ENCODE measurements at regions not wholly inside any gene's neighbourhood (a gene's known extent, or its start where the extent isn't known, plus 50 kb on each side); places are given as distances from the start of the nearest gene placed in this dataset.

- ATAC-seq (no peak), DNase-seq (ENCODE audit: low spot score) (no peak)
- peaks cover 5% of the 10 kb centered on the region for H3K9me3 Mint-ChIP-seq
- no peaks in the 10 kb centered on the region for H3K27me3 ChIP-seq (ENCODE audit: insufficient read depth)
- no peaks in the 10 kb centered on the region for H3F3A ChIP-seq (replicated peaks; ENCODE audit: low read depth)
- H3K4me3 Mint-ChIP-seq, result no peak overlapping the region
- no peaks in the 10 kb centered on the region for H4K20me1 ChIP-seq (replicated peaks; ENCODE audit: insufficient read depth)
- TF ChIP-seq EZH2phosphoT487 (IDR thresholded peaks at IDR 0.05; ENCODE audit: unreplicated experiment) (no peak), JUNB (IDR thresholded peaks at IDR 0.05; ENCODE audit: unreplicated experiment) (no peak), ETS1 (IDR thresholded peaks at IDR 0.05) (no peak)
- H3K36me3 Mint-ChIP-seq (ENCODE audit: low read depth), result peaks cover 3% of the 10 kb centered on the region; the same call in 1 of the 3 replicates
- H3K79me2 ChIP-seq (replicated peaks; ENCODE audit: insufficient read depth), result no peaks in the 10 kb centered on the region
- H3K36me3 ChIP-seq (ENCODE audit: insufficient read depth), result no peaks in the 10 kb centered on the region
- H3K4me1 Mint-ChIP-seq, result peaks cover 28% of the 10 kb centered on the region
- H3K4me2 ChIP-seq, result no peak overlapping the region
- H3K27me3 Mint-ChIP-seq (ENCODE audit: insufficient read depth, low read depth, poor library complexity), result peaks cover 4% of the 10 kb centered on the region
- H3K9me2 ChIP-seq (ENCODE audit: insufficient read depth), result no peaks in the 10 kb centered on the region
- H3K27ac ChIP-seq (ENCODE audit: low read depth), result no peak overlapping the region
- peaks cover 17% of the 10 kb centered on the region for H3K4me1 ChIP-seq (ENCODE audit: insufficient read depth)
- H2AFZ ChIP-seq, result peak overlapping the region; percentile 18; the same call in 1 of the 2 replicates
- H3K27ac Mint-ChIP-seq, result no peak overlapping the region
- H3K4me3 ChIP-seq, result no peak overlapping the region
Observed at GRCh38 chr2:11073776-11074175, 81.5 kb upstream of the SLC66A3 start.

DNA sequence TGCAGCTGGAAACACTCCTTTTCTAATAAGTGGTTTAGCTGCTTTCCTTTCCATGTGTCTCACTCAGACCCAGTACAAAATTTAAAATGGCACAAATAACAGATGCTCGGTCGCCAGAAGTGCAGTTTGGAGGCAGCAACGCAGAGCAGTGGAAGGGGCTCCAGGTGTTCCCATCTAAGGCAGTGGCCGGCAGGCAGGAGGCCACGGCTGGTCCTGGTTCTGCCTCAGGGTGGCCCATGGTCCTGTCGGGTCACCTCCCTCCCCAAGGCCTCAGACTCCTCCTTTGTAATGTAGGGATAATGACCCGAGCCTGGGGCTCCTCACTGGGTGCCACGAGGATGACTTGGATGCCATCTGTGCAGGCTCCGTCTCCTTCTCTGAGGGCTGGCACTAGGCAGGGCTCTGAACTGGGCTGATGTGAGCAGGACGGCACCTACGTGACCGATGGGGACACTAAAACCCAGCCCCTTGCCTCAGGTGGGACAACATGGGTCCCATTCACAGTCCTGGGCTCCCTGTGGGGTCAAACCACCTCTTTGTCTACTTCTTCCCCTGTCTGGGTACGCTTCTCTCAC is 80.9 kb upstream of the SLC66A3 start:
- Histone ChIP-seq H3F3A (replicated peaks; ENCODE audit: low read depth) (no peaks in the 10 kb centered on the region), H3K27ac (ENCODE audit: low read depth) (no peak overlapping the region), H2AFZ (peak overlapping the region; percentile 18; the same call in 1 of the 2 replicates), H3K27me3 (ENCODE audit: insufficient read depth) (no peaks in the 10 kb centered on the region), H3K4me1 (ENCODE audit: insufficient read depth) (peaks cover 17% of the 10 kb centered on the region), H3K4me2 (no peak overlapping the region), H4K20me1 (replicated peaks; ENCODE audit: insufficient read depth) (no peaks in the 10 kb centered on the region), H3K36me3 (ENCODE audit: insufficient read depth) (no peaks in the 10 kb centered on the region), H3K4me3 (no peak overlapping the region), H3K79me2 (replicated peaks; ENCODE audit: insufficient read depth) (no peaks in the 10 kb centered on the region), H3K9me2 (ENCODE audit: insufficient read depth) (no peaks in the 10 kb centered on the region)
- no peak for ATAC-seq
- no peak for DNase-seq (ENCODE audit: low spot score)
- Mint-ChIP-seq H3K4me1 (peaks cover 28% of the 10 kb centered on the region), H3K36me3 (ENCODE audit: low read depth) (peaks cover 3% of the 10 kb centered on the region; the same call in 1 of the 3 replicates), H3K27ac (no peak overlapping the region), H3K9me3 (peaks cover 5% of the 10 kb centered on the region), H3K27me3 (ENCODE audit: insufficient read depth, low read depth, poor library complexity) (peaks cover 5% of the 10 kb centered on the region), H3K4me3 (no peak overlapping the region)
- TF ChIP-seq JUNB (IDR thresholded peaks at IDR 0.05; ENCODE audit: unreplicated experiment), result no peak
- TF ChIP-seq EZH2 (IDR thresholded peaks at IDR 0.05; ENCODE audit: low read depth, unreplicated experiment), result no peak
- no peak for TF ChIP-seq POLR2AphosphoS5 (IDR thresholded peaks at IDR 0.05; ENCODE audit: low read depth)
- TF ChIP-seq ZNF331 (CRISPR knock-in tag; IDR thresholded peaks at IDR 0.05; ENCODE audit: low read depth), result no peak
- no peak for TF ChIP-seq EZH2phosphoT487 (IDR thresholded peaks at IDR 0.05; ENCODE audit: unreplicated experiment)
- no peak for TF ChIP-seq ZNF114 (CRISPR knock-in tag; IDR thresholded peaks at IDR 0.05)
- TF ChIP-seq, protein P1, sequence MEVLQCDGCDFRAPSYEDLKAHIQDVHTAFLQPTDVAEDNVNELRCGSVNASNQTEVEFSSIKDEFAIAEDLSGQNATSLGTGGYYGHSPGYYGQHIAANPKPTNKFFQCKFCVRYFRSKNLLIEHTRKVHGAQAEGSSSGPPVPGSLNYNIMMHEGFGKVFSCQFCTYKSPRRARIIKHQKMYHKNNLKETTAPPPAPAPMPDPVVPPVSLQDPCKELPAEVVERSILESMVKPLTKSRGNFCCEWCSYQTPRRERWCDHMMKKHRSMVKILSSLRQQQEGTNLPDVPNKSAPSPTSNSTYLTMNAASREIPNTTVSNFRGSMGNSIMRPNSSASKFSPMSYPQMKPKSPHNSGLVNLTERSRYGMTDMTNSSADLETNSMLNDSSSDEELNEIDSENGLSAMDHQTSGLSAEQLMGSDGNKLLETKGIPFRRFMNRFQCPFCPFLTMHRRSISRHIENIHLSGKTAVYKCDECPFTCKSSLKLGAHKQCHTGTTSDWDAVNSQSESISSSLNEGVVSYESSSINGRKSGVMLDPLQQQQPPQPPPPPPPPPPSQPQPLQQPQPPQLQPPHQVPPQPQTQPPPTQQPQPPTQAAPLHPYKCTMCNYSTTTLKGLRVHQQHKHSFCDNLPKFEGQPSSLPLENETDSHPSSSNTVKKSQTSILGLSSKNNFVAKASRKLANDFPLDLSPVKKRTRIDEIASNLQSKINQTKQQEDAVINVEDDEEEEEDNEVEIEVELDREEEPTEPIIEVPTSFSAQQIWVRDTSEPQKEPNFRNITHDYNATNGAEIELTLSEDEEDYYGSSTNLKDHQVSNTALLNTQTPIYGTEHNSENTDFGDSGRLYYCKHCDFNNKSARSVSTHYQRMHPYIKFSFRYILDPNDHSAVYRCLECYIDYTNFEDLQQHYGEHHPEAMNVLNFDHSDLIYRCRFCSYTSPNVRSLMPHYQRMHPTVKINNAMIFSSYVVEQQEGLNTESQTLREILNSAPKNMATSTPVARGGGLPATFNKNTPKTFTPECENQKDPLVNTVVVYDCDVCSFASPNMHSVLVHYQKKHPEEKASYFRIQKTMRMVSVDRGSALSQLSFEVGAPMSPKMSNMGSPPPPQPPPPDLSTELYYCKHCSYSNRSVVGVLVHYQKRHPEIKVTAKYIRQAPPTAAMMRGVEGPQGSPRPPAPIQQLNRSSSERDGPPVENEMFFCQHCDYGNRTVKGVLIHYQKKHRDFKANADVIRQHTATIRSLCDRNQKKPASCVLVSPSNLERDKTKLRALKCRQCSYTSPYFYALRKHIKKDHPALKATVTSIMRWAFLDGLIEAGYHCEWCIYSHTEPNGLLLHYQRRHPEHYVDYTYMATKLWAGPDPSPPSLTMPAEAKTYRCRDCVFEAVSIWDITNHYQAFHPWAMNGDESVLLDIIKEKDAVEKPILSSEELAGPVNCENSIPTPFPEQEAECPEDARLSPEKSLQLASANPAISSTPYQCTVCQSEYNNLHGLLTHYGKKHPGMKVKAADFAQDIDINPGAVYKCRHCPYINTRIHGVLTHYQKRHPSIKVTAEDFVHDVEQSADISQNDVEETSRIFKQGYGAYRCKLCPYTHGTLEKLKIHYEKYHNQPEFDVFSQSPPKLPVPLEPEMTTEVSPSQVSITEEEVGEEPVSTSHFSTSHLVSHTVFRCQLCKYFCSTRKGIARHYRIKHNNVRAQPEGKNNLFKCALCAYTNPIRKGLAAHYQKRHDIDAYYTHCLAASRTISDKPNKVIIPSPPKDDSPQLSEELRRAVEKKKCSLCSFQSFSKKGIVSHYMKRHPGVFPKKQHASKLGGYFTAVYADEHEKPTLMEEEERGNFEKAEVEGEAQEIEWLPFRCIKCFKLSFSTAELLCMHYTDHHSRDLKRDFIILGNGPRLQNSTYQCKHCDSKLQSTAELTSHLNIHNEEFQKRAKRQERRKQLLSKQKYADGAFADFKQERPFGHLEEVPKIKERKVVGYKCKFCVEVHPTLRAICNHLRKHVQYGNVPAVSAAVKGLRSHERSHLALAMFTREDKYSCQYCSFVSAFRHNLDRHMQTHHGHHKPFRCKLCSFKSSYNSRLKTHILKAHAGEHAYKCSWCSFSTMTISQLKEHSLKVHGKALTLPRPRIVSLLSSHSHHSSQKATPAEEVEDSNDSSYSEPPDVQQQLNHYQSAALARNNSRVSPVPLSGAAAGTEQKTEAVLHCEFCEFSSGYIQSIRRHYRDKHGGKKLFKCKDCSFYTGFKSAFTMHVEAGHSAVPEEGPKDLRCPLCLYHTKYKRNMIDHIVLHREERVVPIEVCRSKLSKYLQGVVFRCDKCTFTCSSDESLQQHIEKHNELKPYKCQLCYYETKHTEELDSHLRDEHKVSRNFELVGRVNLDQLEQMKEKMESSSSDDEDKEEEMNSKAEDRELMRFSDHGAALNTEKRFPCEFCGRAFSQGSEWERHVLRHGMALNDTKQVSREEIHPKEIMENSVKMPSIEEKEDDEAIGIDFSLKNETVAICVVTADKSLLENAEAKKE (CRISPR knock-in tag; IDR thresholded peaks at IDR 0.05), result no peak
- TF ChIP-seq CTCF (conservative IDR thresholded peaks at IDR 0.05; ENCODE audit: low read depth in 2 of 2), result no peak
- TF ChIP-seq CREB1 (CRISPR knock-in tag; IDR thresholded peaks at IDR 0.05; ENCODE audit: low read depth), result no peak
- TF ChIP-seq NANOG (IDR thresholded peaks at IDR 0.05; ENCODE audit: borderline replicate concordance), result no peak
- no peak for TF ChIP-seq ETS1 (IDR thresholded peaks at IDR 0.05)
- no peak for TF ChIP-seq STAT1 (IDR thresholded peaks at IDR 0.05; ENCODE audit: unreplicated experiment)

Measured in GM23338 (cell line).